C4-2B (cell line): ENCODE measurements at regions not wholly inside any gene's neighbourhood (a gene's known extent, or its start where the extent isn't known, plus 50 kb on each side); places are given as distances from the start of the nearest gene placed in this dataset.

Experiments
- CTCF ChIP-seq: fragments of 450-650 bp; conservative IDR thresholded peaks from 2 replicates; pipeline ENCODE4 v1.5.1; 2017; ENCODE audit warnings: mild to moderate bottlenecking
- ZFX ChIP-seq: fragments of 450-650 bp; IDR thresholded peaks from 2 replicates; pipeline ENCODE4 v1.6.1; 2017

GRCh38 chr5:25405850-25406249 lies 761.1 kb upstream of the CDH10 start:
- no peak for TF ChIP-seq CTCF
- TF ChIP-seq ZFX = no peak
